ENCODE measurements at regions not wholly inside any gene's neighbourhood (a gene's known extent, or its start where the extent isn't known, plus 50 kb on each side); places are given as distances from the start of the nearest gene placed in this dataset.
"Not testable (repeated sequence)": the region's sequence is repeated elsewhere in the genome, so short reads cannot be mapped to it uniquely, and the experiment has no call there.

DNA sequence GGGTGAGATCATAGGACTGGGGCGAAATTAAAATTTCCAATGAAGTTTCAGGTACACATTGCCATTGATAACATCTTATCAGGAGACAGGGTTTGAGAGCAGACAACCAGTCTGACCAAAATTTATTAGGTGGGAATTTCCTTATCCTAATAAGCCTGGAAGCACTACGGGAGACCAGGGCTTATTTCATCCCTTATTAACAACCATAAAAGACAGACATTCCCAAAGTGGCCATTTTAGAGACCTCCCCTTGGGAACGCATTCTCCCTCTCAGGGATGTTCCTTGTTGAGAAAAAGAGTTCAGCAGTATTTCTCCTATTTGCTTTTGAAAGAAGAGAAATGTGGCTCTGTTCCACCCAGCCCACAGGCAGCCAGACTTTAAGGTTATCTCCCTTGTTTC, 182.4 kb upstream of the SMLR1 start:
- H3K4me1 Mint-ChIP-seq (ENCODE audit: low read depth); DNase-seq; H3K27ac Mint-ChIP-seq; H3K4me3 Mint-ChIP-seq; H3K27me3 Mint-ChIP-seq; H3K36me3 Mint-ChIP-seq (ENCODE audit: low read depth): not testable (repeated sequence)
- peaks cover 31% of the 10 kb centered on the region for H3K9me3 Mint-ChIP-seq

GRCh38 chr6:130647246-130647645, 180.0 kb upstream of the SMLR1 start:
- H3K36me3 Mint-ChIP-seq (ENCODE audit: low read depth): no peaks in the 10 kb centered on the region

GRCh38 chr6:130655586-130655985, 171.6 kb upstream of the SMLR1 start:
- Mint-ChIP-seq H3K27me3 (no peaks in the 10 kb centered on the region), H3K36me3 (ENCODE audit: low read depth) (no peaks in the 10 kb centered on the region), H3K4me3 (no peak overlapping the region), H3K4me1 (ENCODE audit: low read depth) (peaks cover 1% of the 10 kb centered on the region), H3K27ac (no peak overlapping the region), H3K9me3 (no peaks in the 10 kb centered on the region)
- no peak for DNase-seq

More at GRCh38 chr6:130647246-130647645, 180.0 kb upstream of the SMLR1 start:
- DNase-seq: no peak
- H3K27ac Mint-ChIP-seq: no peak overlapping the region
- H3K4me1 Mint-ChIP-seq (ENCODE audit: low read depth): no peaks in the 10 kb centered on the region
- no peak overlapping the region for H3K4me3 Mint-ChIP-seq
- H3K27me3 Mint-ChIP-seq: no peaks in the 10 kb centered on the region
- peaks cover 31% of the 10 kb centered on the region for H3K9me3 Mint-ChIP-seq

- no peak for DNase-seq
- Mint-ChIP-seq H3K9me3 (no peaks in the 10 kb centered on the region), H3K36me3 (ENCODE audit: low read depth) (no peaks in the 10 kb centered on the region), H3K27me3 (no peaks in the 10 kb centered on the region), H3K4me1 (ENCODE audit: low read depth) (peaks cover 1% of the 10 kb centered on the region), H3K4me3 (no peak overlapping the region), H3K27ac (no peak overlapping the region)
Measured at GRCh38 chr6:130661077-130661476, 166.1 kb upstream of the SMLR1 start.

GRCh38 chr6:130666786-130667185, 160.4 kb upstream of the SMLR1 start:
- H3K4me1 Mint-ChIP-seq (ENCODE audit: low read depth): no peaks in the 10 kb centered on the region

GRCh38 chr6:130670142-130670541, 157.1 kb upstream of the SMLR1 start:
- no peak overlapping the region for H3K27ac Mint-ChIP-seq
- no peak overlapping the region for H3K4me3 Mint-ChIP-seq
- no peaks in the 10 kb centered on the region for H3K36me3 Mint-ChIP-seq (ENCODE audit: low read depth)
- DNase-seq: no peak
- peaks cover 1% of the 10 kb centered on the region for H3K4me1 Mint-ChIP-seq (ENCODE audit: low read depth)
- H3K9me3 Mint-ChIP-seq: no peaks in the 10 kb centered on the region
- H3K27me3 Mint-ChIP-seq: no peaks in the 10 kb centered on the region

More at GRCh38 chr6:130666786-130667185, 160.4 kb upstream of the SMLR1 start:
- Mint-ChIP-seq H3K36me3 (ENCODE audit: low read depth) (no peaks in the 10 kb centered on the region), H3K27me3 (no peaks in the 10 kb centered on the region), H3K4me3 (no peak overlapping the region), H3K9me3 (no peaks in the 10 kb centered on the region), H3K27ac (no peak overlapping the region)
- no peak for DNase-seq

DNA sequence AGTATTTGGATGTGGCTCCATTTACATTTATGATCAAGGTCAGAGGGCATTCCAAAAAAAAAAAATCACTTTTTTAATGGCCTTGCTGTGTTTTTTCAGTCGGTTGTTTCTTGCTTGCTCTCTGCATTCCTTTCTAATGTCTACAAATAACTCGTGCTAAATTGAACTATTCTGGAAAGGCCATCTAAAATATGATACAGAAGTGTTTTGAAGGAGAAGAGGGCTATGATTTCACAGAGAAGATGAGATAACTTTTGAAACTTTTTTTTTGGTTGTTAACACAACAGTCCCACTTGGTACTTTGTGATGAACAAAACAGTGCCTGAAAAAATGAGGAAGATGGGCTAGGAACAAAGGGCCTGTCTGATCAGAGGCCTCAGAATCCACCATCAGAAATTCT, 156.1 kb upstream of the SMLR1 start:
- Mint-ChIP-seq H3K9me3 (no peaks in the 10 kb centered on the region), H3K36me3 (ENCODE audit: low read depth) (no peaks in the 10 kb centered on the region), H3K27ac (no peak overlapping the region), H3K4me3 (no peak overlapping the region), H3K27me3 (no peaks in the 10 kb centered on the region), H3K4me1 (ENCODE audit: low read depth) (peaks cover 7% of the 10 kb centered on the region)
- DNase-seq: no peak

DNA sequence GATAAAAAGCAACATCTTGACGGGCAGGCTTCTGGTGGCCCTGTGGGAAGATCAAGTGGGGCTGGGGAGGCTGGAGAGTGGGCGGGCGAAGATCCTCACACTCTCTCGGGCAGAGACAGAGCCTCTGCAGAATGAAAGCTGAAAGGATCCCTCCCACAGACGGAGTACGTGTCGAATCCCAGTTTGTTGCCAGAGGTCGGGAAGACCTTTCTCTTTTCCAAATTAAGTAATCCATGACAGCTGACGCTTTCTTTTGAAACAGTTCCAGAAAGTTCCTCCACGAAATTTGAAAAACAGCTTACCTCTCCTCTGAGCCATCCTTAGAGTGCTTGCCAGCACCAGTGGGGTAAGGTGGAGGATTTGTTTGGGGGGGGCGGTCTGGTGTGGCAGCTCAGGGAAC, 155.6 kb upstream of the SMLR1 start:
- no peak overlapping the region for H3K27ac Mint-ChIP-seq
- H3K4me3 Mint-ChIP-seq: no peak overlapping the region
- H3K27me3 Mint-ChIP-seq: no peaks in the 10 kb centered on the region
- H3K36me3 Mint-ChIP-seq (ENCODE audit: low read depth): no peaks in the 10 kb centered on the region
- H3K9me3 Mint-ChIP-seq: peaks cover 2% of the 10 kb centered on the region
- H3K4me1 Mint-ChIP-seq (ENCODE audit: low read depth): peaks cover 12% of the 10 kb centered on the region
- DNase-seq: no peak

- H3K4me3 Mint-ChIP-seq: no peak overlapping the region
- peaks cover 16% of the 10 kb centered on the region for H3K4me1 Mint-ChIP-seq (ENCODE audit: low read depth)
- H3K36me3 Mint-ChIP-seq (ENCODE audit: low read depth): no peaks in the 10 kb centered on the region
- H3K9me3 Mint-ChIP-seq: peaks cover 6% of the 10 kb centered on the region
- no peaks in the 10 kb centered on the region for H3K27me3 Mint-ChIP-seq
- no peak overlapping the region for H3K27ac Mint-ChIP-seq
- DNase-seq: no peak
Measured at GRCh38 chr6:130672153-130672552, 155.1 kb upstream of the SMLR1 start.

- H3K4me1 Mint-ChIP-seq (ENCODE audit: low read depth): peaks cover 20% of the 10 kb centered on the region
- H3K27me3 Mint-ChIP-seq: no peaks in the 10 kb centered on the region
- no peak overlapping the region for H3K27ac Mint-ChIP-seq
- H3K9me3 Mint-ChIP-seq: peaks cover 17% of the 10 kb centered on the region
- H3K4me3 Mint-ChIP-seq: no peak overlapping the region
- peaks cover 2% of the 10 kb centered on the region for H3K36me3 Mint-ChIP-seq (ENCODE audit: low read depth)
- DNase-seq: no peak
Measured at GRCh38 chr6:130674604-130675003, 152.6 kb upstream of the SMLR1 start.

- Mint-ChIP-seq H3K4me1 (ENCODE audit: low read depth) (peaks cover 20% of the 10 kb centered on the region), H3K9me3 (peaks cover 17% of the 10 kb centered on the region), H3K4me3 (no peak overlapping the region), H3K27ac (no peak overlapping the region), H3K36me3 (ENCODE audit: low read depth) (peaks cover 2% of the 10 kb centered on the region), H3K27me3 (no peaks in the 10 kb centered on the region)
- no peak for DNase-seq
Measured at GRCh38 chr6:130675072-130675471, 152.1 kb upstream of the SMLR1 start.

GRCh38 chr6:130676077-130676772, 151.0 kb upstream of the SMLR1 start:
- DNase-seq: no peak
- Mint-ChIP-seq H3K9me3 (peaks cover 17% of the 10 kb centered on the region), H3K27ac (no peak overlapping the region), H3K27me3 (no peaks in the 10 kb centered on the region), H3K4me3 (no peak overlapping the region), H3K36me3 (ENCODE audit: low read depth) (peaks cover 2% of the 10 kb centered on the region), H3K4me1 (ENCODE audit: low read depth) (peaks cover 20% of the 10 kb centered on the region)

DNA sequence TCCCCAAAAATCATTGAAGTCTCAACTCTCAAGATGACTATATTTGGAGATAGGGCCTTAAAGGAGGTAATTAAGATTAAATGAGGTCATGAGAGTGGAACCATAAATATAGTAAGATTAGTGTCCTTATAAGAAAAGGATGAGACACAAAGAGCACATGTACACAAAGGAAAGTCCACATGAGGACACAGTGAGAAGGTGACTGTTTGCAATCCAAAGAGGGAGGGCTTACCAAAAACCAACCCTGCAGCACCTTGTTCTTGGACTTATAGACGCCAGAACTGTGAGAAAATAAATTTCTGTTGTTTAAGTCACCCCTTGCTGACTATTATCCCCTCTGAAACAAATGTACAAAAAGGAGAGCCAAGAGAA, 150.4 kb upstream of the SMLR1 start:
- DNase-seq: no peak
- Mint-ChIP-seq H3K36me3 (ENCODE audit: low read depth) (peaks cover 2% of the 10 kb centered on the region), H3K4me1 (ENCODE audit: low read depth) (peaks cover 20% of the 10 kb centered on the region), H3K27ac (no peak overlapping the region), H3K9me3 (peaks cover 17% of the 10 kb centered on the region), H3K27me3 (no peaks in the 10 kb centered on the region), H3K4me3 (no peak overlapping the region)

DNA sequence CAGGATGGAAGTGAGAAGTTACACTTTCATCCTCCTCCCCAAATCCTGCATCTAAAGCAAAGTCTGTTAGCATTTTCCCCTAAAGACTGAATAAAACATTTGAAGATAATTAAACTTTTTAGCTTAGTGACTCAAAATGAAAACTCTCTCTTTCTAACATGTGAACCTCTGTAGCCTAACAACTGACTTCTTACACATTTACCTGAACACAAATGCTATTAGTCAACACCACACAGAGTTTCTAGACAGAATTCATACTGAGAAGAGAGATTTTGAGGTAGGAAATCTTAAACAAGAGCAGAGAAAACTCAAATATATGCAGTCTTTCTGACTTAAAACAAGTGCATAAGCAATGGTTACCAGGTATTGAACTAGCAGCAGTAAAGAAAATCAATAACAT, 149.9 kb upstream of the SMLR1 start:
- Mint-ChIP-seq H3K4me3 (no peak overlapping the region), H3K27me3 (no peaks in the 10 kb centered on the region), H3K36me3 (ENCODE audit: low read depth) (peaks cover 2% of the 10 kb centered on the region), H3K4me1 (ENCODE audit: low read depth) (peaks cover 20% of the 10 kb centered on the region), H3K9me3 (peaks cover 17% of the 10 kb centered on the region), H3K27ac (no peak overlapping the region)
- DNase-seq: no peak

- Mint-ChIP-seq H3K27me3 (no peaks in the 10 kb centered on the region), H3K4me3 (no peak overlapping the region), H3K36me3 (ENCODE audit: low read depth) (peaks cover 2% of the 10 kb centered on the region), H3K4me1 (ENCODE audit: low read depth) (peaks cover 20% of the 10 kb centered on the region), H3K27ac (no peak overlapping the region), H3K9me3 (peaks cover 17% of the 10 kb centered on the region)
- no peak for DNase-seq
Measured at GRCh38 chr6:130677766-130678165, 149.4 kb upstream of the SMLR1 start.

DNA sequence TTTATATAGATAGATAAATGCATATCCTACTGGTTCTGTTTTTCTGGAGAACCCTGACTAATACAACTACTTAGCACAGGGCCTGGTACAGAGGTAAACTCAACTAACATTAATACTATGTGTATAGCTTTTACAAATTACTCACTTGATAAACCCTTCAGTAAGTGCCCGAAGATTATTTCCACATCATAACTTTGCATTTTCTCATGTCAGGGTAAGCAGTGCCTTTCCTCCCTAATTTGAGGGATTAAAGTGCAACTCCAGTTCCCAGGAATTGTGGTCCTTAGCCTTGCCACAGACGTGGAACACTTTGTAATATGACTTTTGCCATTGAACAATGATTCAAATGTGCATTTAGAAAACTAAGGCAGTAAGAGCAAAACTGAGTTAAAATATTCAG, 147.5 kb upstream of the SMLR1 start:
- peaks cover 22% of the 10 kb centered on the region for H3K4me1 Mint-ChIP-seq (ENCODE audit: low read depth)
- no peaks in the 10 kb centered on the region for H3K27me3 Mint-ChIP-seq
- H3K36me3 Mint-ChIP-seq (ENCODE audit: low read depth): peaks cover 2% of the 10 kb centered on the region
- no peak overlapping the region for H3K4me3 Mint-ChIP-seq
- H3K9me3 Mint-ChIP-seq: peaks cover 17% of the 10 kb centered on the region
- no peak overlapping the region for H3K27ac Mint-ChIP-seq
- DNase-seq: no peak

All from activated T-cell treated with anti-CD3 and anti-CD28 coated beads, Interleukin-2, amount 50 U/mL, for 24 hours (primary cell).